Neuronal stem cell (in vitro differentiated cells): ENCODE measurements at regions not wholly inside any gene's neighbourhood (a gene's known extent, or its start where the extent isn't known, plus 50 kb on each side); places are given as distances from the start of the nearest gene placed in this dataset.

Experiments
- DNase-seq: peaks from one replicate; pipeline ENCODE4 v3.0.0-alpha.2; 2013; ENCODE audit warnings: low spot score
- H2AFZ ChIP-seq: one replicate; pipeline ENCODE4 v1.6.1; 2013; ENCODE audit warnings: mild to moderate bottlenecking, low read length, inconsistent platforms
- H2AK5ac ChIP-seq: 2 replicates; pipeline ENCODE4 v1.6.1; 2013; ENCODE audit warnings: low read depth, mild to moderate bottlenecking, inconsistent platforms, low read length, moderate library complexity, mixed read lengths
- H2BK120ac ChIP-seq: 2 replicates; pipeline ENCODE4 v1.6.1; 2013; ENCODE audit warnings: low read depth, mild to moderate bottlenecking, inconsistent platforms, low read length, moderate library complexity, mixed read lengths
- H2BK12ac ChIP-seq: one replicate; pipeline ENCODE4 v1.6.1; 2013; ENCODE audit warnings: low read length, inconsistent platforms
- H2BK15ac ChIP-seq: 2 replicates; pipeline ENCODE4 v1.6.1; 2013; ENCODE audit warnings: mild to moderate bottlenecking, low read length, inconsistent platforms, mixed read lengths
- H2BK5ac ChIP-seq: one replicate; pipeline ENCODE4 v1.6.1; 2013; ENCODE audit warnings: inconsistent platforms, mild to moderate bottlenecking, low read length, moderate library complexity
- H3K14ac ChIP-seq: one replicate; pipeline ENCODE4 v1.6.1; 2013; ENCODE audit warnings: low read length, inconsistent platforms
- H3K18ac ChIP-seq: 2 replicates; pipeline ENCODE4 v1.6.1; 2013; ENCODE audit warnings: low read length, inconsistent platforms
- H3K23ac ChIP-seq: 2 replicates; pipeline ENCODE4 v1.6.1; 2013; ENCODE audit warnings: low read depth, mild to moderate bottlenecking, mixed read lengths, low read length, inconsistent platforms; ENCODE audit not compliant: poor library complexity
- H3K27ac ChIP-seq: replicated peaks from 3 replicates; pipeline ENCODE4 v1.5.1; 2013; ENCODE audit warnings: low read length, inconsistent platforms
- H3K27me3 ChIP-seq, 3 experiments: 2 replicates each; pipeline ENCODE4 v1.6.1; 2013; ENCODE audit warnings: low read length in 3 of 3, mild to moderate bottlenecking in 2 of 3, inconsistent platforms in 1 of 3, low read depth in 1 of 3, mixed read lengths in 1 of 3, moderate library complexity in 1 of 3; ENCODE audit not compliant: control insufficient read depth in 3 of 3, insufficient read depth in 3 of 3
- H3K36me3 ChIP-seq, 2 donors: replicated peaks in 1 of 2; 2 replicates each; pipeline ENCODE4 v1.6.1; 2013; ENCODE audit warnings: low read length in 2 of 2; ENCODE audit not compliant: control insufficient read depth in 2 of 2, insufficient read depth in 2 of 2
- H3K4ac ChIP-seq: 2 replicates; pipeline ENCODE4 v1.6.1; 2013; ENCODE audit warnings: inconsistent platforms, mild to moderate bottlenecking, low read length, moderate library complexity
- H3K4me1 ChIP-seq, 2 donors: 1 replicate in 1 of 2; 2 replicates in 1 of 2; pipeline ENCODE4 v1.6.1; 2013; ENCODE audit warnings: low read length in 2 of 2, low read depth in 1 of 2; ENCODE audit not compliant: control insufficient read depth in 2 of 2, insufficient read depth in 1 of 2
- H3K4me2 ChIP-seq: one replicate; pipeline ENCODE4 v1.6.1; 2013; ENCODE audit warnings: mild to moderate bottlenecking, low read length, inconsistent platforms; ENCODE audit not compliant: insufficient read depth, poor library complexity, severe bottlenecking
- H3K4me3 ChIP-seq, 2 donors: 2 replicates each; pipeline ENCODE4 v1.5.1; 2013; ENCODE audit warnings: low read length in 2 of 2, mild to moderate bottlenecking in 2 of 2, inconsistent platforms in 1 of 2, moderate library complexity in 1 of 2
- H3K79me1 ChIP-seq: one replicate; pipeline ENCODE4 v1.6.1; 2013; ENCODE audit warnings: low read depth, mild to moderate bottlenecking, inconsistent platforms, low read length, moderate library complexity
- H3K9ac ChIP-seq: one replicate; pipeline ENCODE4 v1.6.1; 2013; ENCODE audit warnings: mild to moderate bottlenecking, low read depth, low read length, inconsistent platforms; ENCODE audit not compliant: poor library complexity
- H3K9me3 ChIP-seq, 2 donors: replicated peaks in 1 of 2; 2 replicates each; pipeline versions ENCODE3 to v1.6.1; 2013; ENCODE audit warnings: low read length in 2 of 2, mild to moderate bottlenecking in 2 of 2, inconsistent platforms in 1 of 2, low read depth in 1 of 2, mixed read lengths in 1 of 2, moderate library complexity in 1 of 2; ENCODE audit not compliant: control insufficient read depth in 2 of 2, insufficient read depth in 1 of 2
- H4K8ac ChIP-seq: one replicate; pipeline ENCODE4 v1.6.1; 2013; ENCODE audit warnings: low read depth, mild to moderate bottlenecking, inconsistent platforms, low read length, moderate library complexity
- H4K91ac ChIP-seq: one replicate; pipeline ENCODE4 v1.6.1; 2013; ENCODE audit warnings: low read length, low read depth, mild to moderate bottlenecking, inconsistent platforms; ENCODE audit not compliant: poor library complexity
- WGBS, 2 donors: extraction: QIAGEN DNeasy Blood & Tissue Kit; methylation state at CpG; one replicate each; pipeline ENCODE4 v1.1.7; 2013; ENCODE audit warnings: missing lambda C conversion rate in 2 of 2, mixed read lengths in 1 of 2; ENCODE audit not compliant: insufficient read length in 2 of 2, insufficient replicate concordance in 1 of 2; ENCODE audit errors: extremely low coverage in 2 of 2; 5-methylcytosine and 5-hydroxymethylcytosine counted together

- Histone ChIP-seq H3K4ac (no peak overlapping the region), H4K91ac (no peak overlapping the region), H3K36me3 (no peaks in the 10 kb centered on the region), H4K8ac (no peak overlapping the region), H2AK5ac (no peak overlapping the region), H3K27me3 (no peaks in the 10 kb centered on the region), H2AFZ (no peak overlapping the region), H3K9me3 (peaks cover 0 to 1% of the 10 kb centered on the region in 2 donors), H3K79me1 (no peaks in the 10 kb centered on the region), H3K4me3 (no peak overlapping the region), H2BK15ac (no peak overlapping the region), H3K4me1 (peaks cover 0 to 1% of the 10 kb centered on the region in 2 donors), H3K14ac (no peak overlapping the region), H2BK12ac (no peak overlapping the region), H3K27ac (no peak overlapping the region), H3K4me2 (no peak overlapping the region), H3K9ac (no peak overlapping the region), H2BK5ac (no peak overlapping the region), H3K18ac (no peak overlapping the region), H3K23ac (no peak overlapping the region), H2BK120ac (no peak overlapping the region)
- DNase-seq, result no peak
- no CpG with 5 or more reads among the region's 2 CpGs for WGBS, 2 donors
Observed at GRCh38 chr6:156383059-156383458, 394.1 kb upstream of the ARID1B start.

GRCh38 chr6:156379392-156380289 lies 397.5 kb upstream of the ARID1B start:
- Histone ChIP-seq H3K9ac (no peak overlapping the region), H3K9me3 (no peaks in the 10 kb centered on the region), H3K79me1 (no peaks in the 10 kb centered on the region), H2BK120ac (no peak overlapping the region), H2AK5ac (no peak overlapping the region), H4K8ac (no peak overlapping the region), H2BK12ac (no peak overlapping the region), H3K14ac (no peak overlapping the region), H3K4me3 (no peak overlapping the region), H2AFZ (no peak overlapping the region), H2BK5ac (no peak overlapping the region), H2BK15ac (no peak overlapping the region), H3K4me2 (no peak overlapping the region), H3K27ac (no peak overlapping the region), H3K36me3 (no peaks in the 10 kb centered on the region), H3K23ac (no peak overlapping the region), H3K4ac (no peak overlapping the region), H4K91ac (no peak overlapping the region), H3K18ac (no peak overlapping the region), H3K4me1 (peaks cover 0 to 1% of the 10 kb centered on the region in 2 donors), H3K27me3 (no peaks in the 10 kb centered on the region)
- DNase-seq, result no peak
- WGBS, 2 donors, result no CpG with 5 or more reads among the region's 7 CpGs

GRCh38 chr6:156378853-156379252 lies 398.3 kb upstream of the ARID1B start:
- no peak overlapping the region for H3K4ac ChIP-seq

GRCh38 chr6:156376091-156376490 lies 401.1 kb upstream of the ARID1B start:
- Histone ChIP-seq H3K9me3 (no peaks in the 10 kb centered on the region), H3K4ac (no peak overlapping the region), H3K4me1 (peaks cover 0 to 1% of the 10 kb centered on the region in 2 donors)

More at GRCh38 chr6:156378853-156379252, 398.3 kb upstream of the ARID1B start:
- no peak overlapping the region for H2BK5ac ChIP-seq
- no peak overlapping the region for H3K27ac ChIP-seq
- no peak overlapping the region for H2BK12ac ChIP-seq
- no peak for DNase-seq
- no peak overlapping the region for H4K8ac ChIP-seq
- H2AK5ac ChIP-seq, result no peak overlapping the region
- H3K14ac ChIP-seq, result no peak overlapping the region
- no peak overlapping the region for H3K23ac ChIP-seq
- H3K79me1 ChIP-seq, result no peaks in the 10 kb centered on the region
- WGBS, 2 donors, result no CpG with 5 or more reads among the region's 1 CpG
- no peak overlapping the region for H2AFZ ChIP-seq
- no peaks in the 10 kb centered on the region for H3K9me3 ChIP-seq
- H2BK15ac ChIP-seq, result no peak overlapping the region
- no peak overlapping the region for H3K18ac ChIP-seq
- no peak overlapping the region for H3K4me3 ChIP-seq
- H3K36me3 ChIP-seq, result no peaks in the 10 kb centered on the region
- no peak overlapping the region for H2BK120ac ChIP-seq
- no peak overlapping the region for H3K9ac ChIP-seq
- H4K91ac ChIP-seq, result no peak overlapping the region
- H3K4me2 ChIP-seq, result no peak overlapping the region
- peaks cover 0 to 1% of the 10 kb centered on the region in 2 donors for H3K4me1 ChIP-seq
- no peaks in the 10 kb centered on the region for H3K27me3 ChIP-seq

More at GRCh38 chr6:156376091-156376490, 401.1 kb upstream of the ARID1B start:
- no peak overlapping the region for H2AK5ac ChIP-seq
- no peak overlapping the region for H2BK15ac ChIP-seq
- no peak overlapping the region for H4K8ac ChIP-seq
- H3K14ac ChIP-seq, result no peak overlapping the region
- H4K91ac ChIP-seq, result no peak overlapping the region
- H3K27ac ChIP-seq, result no peak overlapping the region
- no peak overlapping the region for H3K18ac ChIP-seq
- H3K27me3 ChIP-seq, result no peaks in the 10 kb centered on the region
- no peak for DNase-seq
- H2BK120ac ChIP-seq, result no peak overlapping the region
- no peak overlapping the region for H3K23ac ChIP-seq
- no peak overlapping the region for H3K9ac ChIP-seq
- no peak overlapping the region for H3K4me3 ChIP-seq
- no peak overlapping the region for H2BK5ac ChIP-seq
- H3K79me1 ChIP-seq, result no peaks in the 10 kb centered on the region
- H2AFZ ChIP-seq, result no peak overlapping the region
- H2BK12ac ChIP-seq, result no peak overlapping the region
- no peaks in the 10 kb centered on the region for H3K36me3 ChIP-seq
- H3K4me2 ChIP-seq, result no peak overlapping the region
